HAP-1 (cell line): ENCODE measurements at regions not wholly inside any gene's neighbourhood (a gene's known extent, or its start where the extent isn't known, plus 50 kb on each side); places are given as distances from the start of the nearest gene placed in this dataset.

Experiments
- DNase-seq, 2 experiments: peaks; one replicate each; pipeline ENCODE4 v3.0.0-alpha.2; 2016 to 2020; ENCODE audit warnings: low spot score in 2 of 2
- H3K27me3 ChIP-seq: fragments of 250-450 bp; sonication (Bioruptor Pico); 2 replicates; pipeline ENCODE4 v1.5.1; 2020; ENCODE audit warnings: low read depth, mild to moderate bottlenecking, moderate library complexity
- H3K36me3 ChIP-seq: fragments of 250-450 bp; sonication (Bioruptor Pico); replicated peaks from 2 replicates; pipeline ENCODE4 v1.5.1; 2020; ENCODE audit warnings: mild to moderate bottlenecking
- H3K4me1 ChIP-seq: fragments of 250-450 bp; sonication (Bioruptor Pico); 2 replicates; pipeline ENCODE4 v1.5.1; 2020; ENCODE audit warnings: mild to moderate bottlenecking
- H3K4me3 ChIP-seq: fragments of 250-450 bp; sonication (Bioruptor Pico); 2 replicates; pipeline ENCODE4 v1.5.1; 2020; ENCODE audit warnings: mild to moderate bottlenecking, moderate library complexity
- H3K9me3 ChIP-seq: fragments of 250-450 bp; sonication (Bioruptor Pico); 2 replicates; pipeline ENCODE4 v1.5.1; 2020; ENCODE audit warnings: mild to moderate bottlenecking, moderate library complexity
- in situ Hi-C: fragments of 300-500 bp; cut with MboI; formaldehyde crosslinking; loops from 3 replicates; pipeline ENCODE4 v1.14.3; 2020; ENCODE audit warnings: low sequenced_read_pairs, inconsistent platforms, mixed read lengths

GRCh38 chr1:81073580-81073979, 727.2 kb upstream of the ADGRL2 start:
- H3K4me3 ChIP-seq = no peak overlapping the region
- no peak for DNase-seq
- H3K27me3 ChIP-seq = no peaks in the 10 kb centered on the region
- peaks cover 32% of the 10 kb centered on the region for H3K4me1 ChIP-seq
- H3K9me3 ChIP-seq = no peaks in the 10 kb centered on the region
- H3K36me3 ChIP-seq = no peaks in the 10 kb centered on the region
- in situ Hi-C loops = no loop called here

GRCh38 chr1:81071969-81072753, 728.6 kb upstream of the ADGRL2 start:
- no peaks in the 10 kb centered on the region for H3K36me3 ChIP-seq
- DNase-seq = peak in 1 of 2 experiments; percentile 88
- in situ Hi-C loops = no loop called here
- no peaks in the 10 kb centered on the region for H3K9me3 ChIP-seq
- no peaks in the 10 kb centered on the region for H3K27me3 ChIP-seq
- peaks cover 32% of the 10 kb centered on the region for H3K4me1 ChIP-seq
- no peak overlapping the region for H3K4me3 ChIP-seq

- Histone ChIP-seq H3K4me3 (no peak overlapping the region), H3K9me3 (no peaks in the 10 kb centered on the region), H3K4me1 (peaks cover 32% of the 10 kb centered on the region), H3K27me3 (no peaks in the 10 kb centered on the region), H3K36me3 (no peaks in the 10 kb centered on the region)
- DNase-seq = no peak
- in situ Hi-C loops = no loop called here
Observed at GRCh38 chr1:81071072-81071858, 729.5 kb upstream of the ADGRL2 start.

- Histone ChIP-seq H3K4me3 (no peak overlapping the region), H3K4me1 (peaks cover 25% of the 10 kb centered on the region), H3K27me3 (no peaks in the 10 kb centered on the region), H3K9me3 (no peaks in the 10 kb centered on the region), H3K36me3 (no peaks in the 10 kb centered on the region)
- no peak for DNase-seq
- in situ Hi-C loops = no loop called here
Observed at GRCh38 chr1:81069856-81070255, 730.9 kb upstream of the ADGRL2 start.

GRCh38 chr1:81068726-81069125, 732.0 kb upstream of the ADGRL2 start:
- Histone ChIP-seq H3K27me3 (no peaks in the 10 kb centered on the region), H3K36me3 (no peaks in the 10 kb centered on the region), H3K9me3 (no peaks in the 10 kb centered on the region), H3K4me3 (no peak overlapping the region), H3K4me1 (peaks cover 18% of the 10 kb centered on the region)
- no peak for DNase-seq
- in situ Hi-C loops = no loop called here

GRCh38 chr1:81053826-81054225, 746.9 kb upstream of the ADGRL2 start:
- no peaks in the 10 kb centered on the region for H3K27me3 ChIP-seq
- H3K4me1 ChIP-seq = peaks cover 21% of the 10 kb centered on the region
- no peak for DNase-seq
- H3K36me3 ChIP-seq = no peaks in the 10 kb centered on the region
- H3K4me3 ChIP-seq = no peak overlapping the region
- no peaks in the 10 kb centered on the region for H3K9me3 ChIP-seq
- in situ Hi-C loops = no loop called here

- no peaks in the 10 kb centered on the region for H3K36me3 ChIP-seq
- in situ Hi-C loops = no loop called here
Observed at GRCh38 chr1:81052162-81052561, 748.6 kb upstream of the ADGRL2 start.

GRCh38 chr1:81050390-81050789, 750.3 kb upstream of the ADGRL2 start:
- Histone ChIP-seq H3K36me3 (no peaks in the 10 kb centered on the region), H3K4me1 (peaks cover 15% of the 10 kb centered on the region), H3K4me3 (no peak overlapping the region), H3K27me3 (no peaks in the 10 kb centered on the region), H3K9me3 (no peaks in the 10 kb centered on the region)
- no peak for DNase-seq
- in situ Hi-C loops = no loop called here

More at GRCh38 chr1:81052162-81052561, 748.6 kb upstream of the ADGRL2 start:
- Histone ChIP-seq H3K4me1 (peaks cover 15% of the 10 kb centered on the region), H3K4me3 (no peak overlapping the region), H3K27me3 (no peaks in the 10 kb centered on the region), H3K9me3 (no peaks in the 10 kb centered on the region)
- DNase-seq = peak; percentile 42 to 54

- Histone ChIP-seq H3K36me3 (no peaks in the 10 kb centered on the region), H3K4me3 (no peak overlapping the region), H3K4me1 (no peaks in the 10 kb centered on the region), H3K9me3 (no peaks in the 10 kb centered on the region), H3K27me3 (no peaks in the 10 kb centered on the region)
- no peak for DNase-seq
- in situ Hi-C loops = no loop called here
Observed at GRCh38 chr1:81044708-81045107, 756.0 kb upstream of the ADGRL2 start.

- Histone ChIP-seq H3K9me3 (no peaks in the 10 kb centered on the region), H3K27me3 (no peaks in the 10 kb centered on the region), H3K4me1 (no peaks in the 10 kb centered on the region), H3K36me3 (no peaks in the 10 kb centered on the region), H3K4me3 (no peak overlapping the region)
- in situ Hi-C loops = no loop called here
- no peak for DNase-seq
Observed at GRCh38 chr1:81042225-81042624, 758.5 kb upstream of the ADGRL2 start.

- H3K4me3 ChIP-seq = no peak overlapping the region
- in situ Hi-C loops = no loop called here
- no peaks in the 10 kb centered on the region for H3K9me3 ChIP-seq
- no peaks in the 10 kb centered on the region for H3K36me3 ChIP-seq
- no peaks in the 10 kb centered on the region for H3K27me3 ChIP-seq
- no peak for DNase-seq
- peaks cover 9% of the 10 kb centered on the region for H3K4me1 ChIP-seq
Observed at GRCh38 chr1:81034291-81034690, 766.4 kb upstream of the ADGRL2 start.

GRCh38 chr1:81032973-81033425, 767.7 kb upstream of the ADGRL2 start:
- no peak overlapping the region for H3K4me3 ChIP-seq
- in situ Hi-C loops = no loop called here
- peaks cover 9% of the 10 kb centered on the region for H3K4me1 ChIP-seq
- H3K36me3 ChIP-seq = no peaks in the 10 kb centered on the region
- H3K9me3 ChIP-seq = no peaks in the 10 kb centered on the region
- H3K27me3 ChIP-seq = no peaks in the 10 kb centered on the region
- no peak for DNase-seq

GRCh38 chr1:81032374-81032773, 768.4 kb upstream of the ADGRL2 start:
- Histone ChIP-seq H3K4me1 (peaks cover 9% of the 10 kb centered on the region), H3K27me3 (no peaks in the 10 kb centered on the region), H3K9me3 (no peaks in the 10 kb centered on the region), H3K4me3 (no peak overlapping the region), H3K36me3 (no peaks in the 10 kb centered on the region)
- in situ Hi-C loops = no loop called here
- DNase-seq = peak; percentile 35 to 55

GRCh38 chr1:81030441-81030840, 770.3 kb upstream of the ADGRL2 start:
- in situ Hi-C loops = no loop called here
- Histone ChIP-seq H3K36me3 (no peaks in the 10 kb centered on the region), H3K4me1 (peaks cover 9% of the 10 kb centered on the region), H3K9me3 (no peaks in the 10 kb centered on the region), H3K4me3 (no peak overlapping the region), H3K27me3 (no peaks in the 10 kb centered on the region)
- no peak for DNase-seq
